GM23248 (cell line): ENCODE measurements at regions not wholly inside any gene's neighbourhood (a gene's known extent, or its start where the extent isn't known, plus 50 kb on each side); places are given as distances from the start of the nearest gene placed in this dataset.

ENCODE experiments used
- EZH2 ChIP-seq: fragments of 200-600 bp; sonication (generic); IDR thresholded peaks from 2 replicates; pipeline ENCODE4 v1.6.1; 2018; ENCODE audit warnings: antibody characterized with exemption, mild to moderate bottlenecking; ENCODE audit not compliant: insufficient read depth, poor library complexity, severe bottlenecking
- EZH2phosphoT487 ChIP-seq: fragments of 200-600 bp; sonication (generic); IDR thresholded peaks from 2 replicates; pipeline ENCODE4 v1.6.1; 2018; ENCODE audit warnings: antibody characterized with exemption, moderate library complexity, mild to moderate bottlenecking, low read depth; ENCODE audit not compliant: insufficient read depth

GRCh38 chr9:89868100-89868499, 263.3 kb downstream of the GADD45G start:
- TF ChIP-seq EZH2 (no peak), EZH2phosphoT487 (no peak)
